ENCODE measurements at regions not wholly inside any gene's neighbourhood (a gene's known extent, or its start where the extent isn't known, plus 50 kb on each side); places are given as distances from the start of the nearest gene placed in this dataset.
"Not testable (repeated sequence)": the region's sequence is repeated elsewhere in the genome, so short reads cannot be mapped to it uniquely, and the experiment has no call there.

GRCh38 chr16:63447121-63447520, 1410.9 kb upstream of the CDH8 start:
- Histone ChIP-seq H3K36me3 (ENCODE audit: control insufficient read depth, insufficient read depth, low read length) (no peaks in the 10 kb centered on the region), H3K9ac (ENCODE audit: low read length) (no peak overlapping the region), H3K9me3 (ENCODE audit: control insufficient read depth, low read length) (no peaks in the 10 kb centered on the region), H3K27me3 (ENCODE audit: control insufficient read depth, insufficient read depth, low read length) (no peaks in the 10 kb centered on the region), H3K4me1 (ENCODE audit: control insufficient read depth, insufficient read depth, low read length) (no peaks in the 10 kb centered on the region), H3K4me3 (ENCODE audit: low read length) (no peak overlapping the region)

DNA sequence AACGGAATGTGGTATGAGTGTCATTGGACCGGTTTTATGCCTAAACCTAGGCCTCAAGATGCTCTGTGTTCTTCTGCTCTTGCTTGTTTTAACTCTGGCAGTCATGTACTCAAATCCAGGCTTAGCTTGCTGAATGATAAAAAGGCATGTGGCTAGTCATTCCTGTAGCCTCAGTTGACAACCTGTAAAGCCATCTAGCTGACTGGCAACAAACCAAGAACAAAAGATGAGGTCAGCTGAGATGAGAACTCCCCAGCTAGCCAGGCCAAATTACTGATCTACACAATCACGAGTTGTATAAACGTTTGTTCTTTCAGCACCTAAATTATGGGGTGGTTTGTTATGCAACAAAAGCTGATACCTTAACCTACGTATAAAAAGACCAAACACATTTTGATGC, 1406.0 kb upstream of the CDH8 start:
- Histone ChIP-seq H3K4me3 (ENCODE audit: low read length) (no peak overlapping the region), H3K9me3 (ENCODE audit: control insufficient read depth, low read length) (no peaks in the 10 kb centered on the region), H3K36me3 (ENCODE audit: control insufficient read depth, insufficient read depth, low read length) (no peaks in the 10 kb centered on the region), H3K4me1 (ENCODE audit: control insufficient read depth, insufficient read depth, low read length) (no peaks in the 10 kb centered on the region), H3K27me3 (ENCODE audit: control insufficient read depth, insufficient read depth, low read length) (no peaks in the 10 kb centered on the region), H3K9ac (ENCODE audit: low read length) (no peak overlapping the region)

DNA sequence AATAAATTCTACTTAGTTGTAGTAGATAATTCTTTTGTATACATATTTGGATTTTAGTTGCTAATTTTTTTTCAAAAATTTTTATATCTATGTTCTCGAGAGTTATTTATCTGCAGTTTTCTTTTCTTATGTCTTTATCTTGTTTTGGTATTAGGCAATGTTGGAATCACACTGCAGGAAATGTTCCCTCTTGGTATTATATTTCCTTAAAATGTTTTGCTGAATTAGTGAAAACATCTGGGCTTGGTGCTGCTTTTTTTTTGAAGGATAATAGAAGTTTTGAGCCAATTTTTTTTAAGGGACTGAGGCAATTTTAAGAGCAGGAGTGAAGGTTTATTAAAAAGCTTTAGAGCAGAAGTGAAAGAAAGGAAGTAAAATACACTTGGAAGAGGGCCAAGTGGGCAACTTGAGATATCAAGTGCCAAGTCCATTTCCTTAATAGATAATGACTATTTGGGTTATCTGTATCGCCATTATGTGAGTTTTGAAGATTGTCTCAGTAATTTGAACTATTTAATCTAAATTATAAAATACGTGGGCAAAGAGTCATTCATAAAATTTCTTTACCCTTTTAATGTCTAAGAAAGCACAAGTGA, 1390.1 kb upstream of the CDH8 start:
- Histone ChIP-seq H3K4me3 (ENCODE audit: low read length) (no peak overlapping the region), H3K36me3 (ENCODE audit: control insufficient read depth, insufficient read depth, low read length) (no peaks in the 10 kb centered on the region), H3K27me3 (ENCODE audit: control insufficient read depth, insufficient read depth, low read length) (no peaks in the 10 kb centered on the region), H3K9ac (ENCODE audit: low read length) (no peak overlapping the region), H3K4me1 (ENCODE audit: control insufficient read depth, insufficient read depth, low read length) (no peaks in the 10 kb centered on the region), H3K9me3 (ENCODE audit: control insufficient read depth, low read length) (no peaks in the 10 kb centered on the region)

- H3K9me3 ChIP-seq (ENCODE audit: control insufficient read depth, low read length) = no peaks in the 10 kb centered on the region
- H3K9ac ChIP-seq (ENCODE audit: low read length) = no peak overlapping the region
- no peaks in the 10 kb centered on the region for H3K36me3 ChIP-seq (ENCODE audit: control insufficient read depth, insufficient read depth, low read length)
- no peaks in the 10 kb centered on the region for H3K4me1 ChIP-seq (ENCODE audit: control insufficient read depth, insufficient read depth, low read length)
- no peaks in the 10 kb centered on the region for H3K27me3 ChIP-seq (ENCODE audit: control insufficient read depth, insufficient read depth, low read length)
- H3K4me3 ChIP-seq (ENCODE audit: low read length) = no peak overlapping the region
Measured at GRCh38 chr16:63422715-63423114, 1386.5 kb upstream of the CDH8 start.

DNA sequence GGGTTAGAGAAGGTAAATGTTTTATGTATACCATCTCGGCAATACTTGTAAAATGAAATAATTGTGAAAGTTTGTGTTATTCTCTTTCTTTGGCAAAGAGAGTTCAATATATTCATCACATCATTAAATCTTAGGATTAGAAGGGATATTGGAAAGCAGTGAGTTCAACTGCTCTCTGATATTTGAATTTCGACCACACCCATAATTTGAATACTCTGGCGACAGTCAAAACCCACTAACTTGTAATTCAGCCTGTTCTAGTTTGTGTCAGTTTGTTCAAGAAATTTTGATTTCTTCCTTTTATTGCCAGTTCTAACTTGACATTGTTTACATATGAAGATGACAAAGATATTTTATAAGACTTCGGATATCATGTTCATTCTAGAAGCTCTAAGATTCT, 1380.5 kb upstream of the CDH8 start:
- no peak overlapping the region for H3K9ac ChIP-seq (ENCODE audit: low read length)
- no peaks in the 10 kb centered on the region for H3K36me3 ChIP-seq (ENCODE audit: control insufficient read depth, insufficient read depth, low read length)
- no peaks in the 10 kb centered on the region for H3K4me1 ChIP-seq (ENCODE audit: control insufficient read depth, insufficient read depth, low read length)
- H3K9me3 ChIP-seq (ENCODE audit: control insufficient read depth, low read length) = no peaks in the 10 kb centered on the region
- H3K4me3 ChIP-seq (ENCODE audit: low read length) = no peak overlapping the region
- H3K27me3 ChIP-seq (ENCODE audit: control insufficient read depth, insufficient read depth, low read length) = no peaks in the 10 kb centered on the region

- no peaks in the 10 kb centered on the region for H3K9me3 ChIP-seq (ENCODE audit: control insufficient read depth, low read length)
Measured at GRCh38 chr16:63415014-63415413, 1378.8 kb upstream of the CDH8 start.

DNA sequence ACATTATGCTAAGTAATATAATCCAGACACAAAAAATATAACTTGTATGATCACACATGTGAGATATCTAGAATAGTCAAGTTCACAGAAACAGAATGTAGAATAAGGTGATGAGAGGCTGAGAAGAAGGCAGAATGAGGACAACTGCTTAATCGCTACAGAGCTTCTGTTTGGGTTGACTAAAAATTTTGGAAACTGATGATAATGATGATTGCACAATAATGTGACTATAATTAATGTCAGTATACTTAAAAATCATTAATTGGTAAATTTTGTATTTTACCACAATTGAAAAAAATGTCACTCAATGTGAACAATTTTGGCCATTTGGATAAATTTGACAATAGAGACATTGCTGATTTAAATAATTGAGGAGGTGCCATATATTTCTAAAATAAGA, 1374.4 kb upstream of the CDH8 start:
- Histone ChIP-seq H3K9me3 (ENCODE audit: control insufficient read depth, low read length) (no peaks in the 10 kb centered on the region), H3K4me1 (ENCODE audit: control insufficient read depth, insufficient read depth, low read length) (no peaks in the 10 kb centered on the region), H3K36me3 (ENCODE audit: control insufficient read depth, insufficient read depth, low read length) (no peaks in the 10 kb centered on the region), H3K4me3 (ENCODE audit: low read length) (no peak overlapping the region), H3K27me3 (ENCODE audit: control insufficient read depth, insufficient read depth, low read length) (no peaks in the 10 kb centered on the region), H3K9ac (ENCODE audit: low read length) (no peak overlapping the region)

More at GRCh38 chr16:63415014-63415413, 1378.8 kb upstream of the CDH8 start:
- Histone ChIP-seq H3K4me1 (ENCODE audit: control insufficient read depth, insufficient read depth, low read length) (no peaks in the 10 kb centered on the region), H3K9ac (ENCODE audit: low read length) (no peak overlapping the region), H3K4me3 (ENCODE audit: low read length) (no peak overlapping the region), H3K36me3 (ENCODE audit: control insufficient read depth, insufficient read depth, low read length) (no peaks in the 10 kb centered on the region), H3K27me3 (ENCODE audit: control insufficient read depth, insufficient read depth, low read length) (no peaks in the 10 kb centered on the region)

GRCh38 chr16:63403792-63404191, 1367.6 kb upstream of the CDH8 start:
- H3K4me1 ChIP-seq (ENCODE audit: control insufficient read depth, insufficient read depth, low read length) = no peaks in the 10 kb centered on the region
- no peak overlapping the region for H3K4me3 ChIP-seq (ENCODE audit: low read length)
- H3K27me3 ChIP-seq (ENCODE audit: control insufficient read depth, insufficient read depth, low read length) = no peaks in the 10 kb centered on the region
- H3K9me3 ChIP-seq (ENCODE audit: control insufficient read depth, low read length) = no peaks in the 10 kb centered on the region
- H3K9ac ChIP-seq (ENCODE audit: low read length) = no peak overlapping the region
- no peaks in the 10 kb centered on the region for H3K36me3 ChIP-seq (ENCODE audit: control insufficient read depth, insufficient read depth, low read length)

- H3K4me3 ChIP-seq (ENCODE audit: low read length); H3K4me1 ChIP-seq (ENCODE audit: control insufficient read depth, insufficient read depth, low read length); H3K9ac ChIP-seq (ENCODE audit: low read length); H3K27me3 ChIP-seq (ENCODE audit: control insufficient read depth, insufficient read depth, low read length); H3K36me3 ChIP-seq (ENCODE audit: control insufficient read depth, insufficient read depth, low read length); H3K9me3 ChIP-seq (ENCODE audit: control insufficient read depth, low read length): not testable (repeated sequence)
Measured at GRCh38 chr16:63388277-63388676, 1352.0 kb upstream of the CDH8 start.

- Histone ChIP-seq H3K9ac (ENCODE audit: low read length) (no peak overlapping the region), H3K9me3 (ENCODE audit: control insufficient read depth, low read length) (no peaks in the 10 kb centered on the region), H3K4me1 (ENCODE audit: control insufficient read depth, insufficient read depth, low read length) (no peaks in the 10 kb centered on the region), H3K36me3 (ENCODE audit: control insufficient read depth, insufficient read depth, low read length) (no peaks in the 10 kb centered on the region), H3K27me3 (ENCODE audit: control insufficient read depth, insufficient read depth, low read length) (no peaks in the 10 kb centered on the region), H3K4me3 (ENCODE audit: low read length) (no peak overlapping the region)
Measured at GRCh38 chr16:63385714-63386432, 1349.6 kb upstream of the CDH8 start.

DNA sequence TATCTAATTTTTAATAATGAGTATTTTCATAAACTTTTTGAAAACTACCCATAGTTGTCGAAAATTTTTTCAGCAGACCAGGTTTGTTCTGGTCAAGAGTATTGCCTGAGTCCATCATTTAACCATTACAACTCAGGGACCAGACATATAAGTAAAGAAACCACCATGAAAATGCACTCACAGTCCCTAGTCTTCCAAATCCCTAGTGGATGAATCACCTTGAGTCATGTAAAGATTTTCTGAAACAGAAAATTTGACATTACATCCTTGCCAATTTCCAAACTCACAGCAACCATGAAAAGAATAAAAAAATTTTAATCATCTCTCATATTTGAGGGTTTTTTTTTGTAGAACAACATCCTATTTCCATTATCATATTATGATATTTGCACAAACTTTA, 1337.5 kb upstream of the CDH8 start:
- Histone ChIP-seq H3K4me3 (ENCODE audit: low read length) (no peak overlapping the region), H3K36me3 (ENCODE audit: control insufficient read depth, insufficient read depth, low read length) (no peaks in the 10 kb centered on the region), H3K27me3 (ENCODE audit: control insufficient read depth, insufficient read depth, low read length) (no peaks in the 10 kb centered on the region), H3K9ac (ENCODE audit: low read length) (no peak overlapping the region), H3K4me1 (ENCODE audit: control insufficient read depth, insufficient read depth, low read length) (no peaks in the 10 kb centered on the region), H3K9me3 (ENCODE audit: control insufficient read depth, low read length) (no peaks in the 10 kb centered on the region)

DNA sequence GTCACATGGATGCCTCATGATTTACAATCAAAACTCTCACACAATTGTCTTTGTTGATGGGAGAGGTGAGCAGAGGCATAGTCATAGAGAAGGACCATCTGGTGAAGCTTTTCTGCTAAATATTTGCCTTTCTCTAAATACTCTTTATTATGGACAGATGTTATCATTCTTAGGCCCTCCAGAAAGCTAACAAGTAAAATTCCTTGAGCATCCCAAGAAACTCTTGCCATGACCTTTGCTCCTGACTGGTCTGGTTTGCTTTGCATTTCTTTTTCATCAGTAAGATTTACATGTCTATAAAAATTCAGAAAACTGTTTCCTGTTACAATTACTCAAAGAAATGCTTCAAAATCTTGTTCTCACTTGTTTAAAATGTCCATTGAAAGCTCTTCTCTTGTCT, 1336.6 kb upstream of the CDH8 start:
- Histone ChIP-seq H3K9me3 (ENCODE audit: control insufficient read depth, low read length) (no peaks in the 10 kb centered on the region), H3K4me3 (ENCODE audit: low read length) (no peak overlapping the region), H3K9ac (ENCODE audit: low read length) (no peak overlapping the region), H3K27me3 (ENCODE audit: control insufficient read depth, insufficient read depth, low read length) (no peaks in the 10 kb centered on the region), H3K36me3 (ENCODE audit: control insufficient read depth, insufficient read depth, low read length) (no peaks in the 10 kb centered on the region), H3K4me1 (ENCODE audit: control insufficient read depth, insufficient read depth, low read length) (no peaks in the 10 kb centered on the region)

GRCh38 chr16:63372283-63372682, 1336.0 kb upstream of the CDH8 start:
- Histone ChIP-seq H3K4me1 (ENCODE audit: control insufficient read depth, insufficient read depth, low read length) (no peaks in the 10 kb centered on the region), H3K27me3 (ENCODE audit: control insufficient read depth, insufficient read depth, low read length) (no peaks in the 10 kb centered on the region), H3K4me3 (ENCODE audit: low read length) (no peak overlapping the region), H3K9ac (ENCODE audit: low read length) (no peak overlapping the region), H3K36me3 (ENCODE audit: control insufficient read depth, insufficient read depth, low read length) (no peaks in the 10 kb centered on the region), H3K9me3 (ENCODE audit: control insufficient read depth, low read length) (no peaks in the 10 kb centered on the region)

All from mucosa of stomach (tissue), 1 donor.